ENCODE measurements at regions not wholly inside any gene's neighbourhood (a gene's known extent, or its start where the extent isn't known, plus 50 kb on each side); places are given as distances from the start of the nearest gene placed in this dataset.

- TF ChIP-seq CTCF (IDR thresholded peaks at IDR 0.05) (no peak), POLR2A (IDR thresholded peaks at IDR 0.05) (no peak)
Measured at GRCh38 chr2:153143540-153143939, 335.0 kb downstream of the RPRM start.
